ENCODE measurements at regions not wholly inside any gene's neighbourhood (a gene's known extent, or its start where the extent isn't known, plus 50 kb on each side); places are given as distances from the start of the nearest gene placed in this dataset.

DNA sequence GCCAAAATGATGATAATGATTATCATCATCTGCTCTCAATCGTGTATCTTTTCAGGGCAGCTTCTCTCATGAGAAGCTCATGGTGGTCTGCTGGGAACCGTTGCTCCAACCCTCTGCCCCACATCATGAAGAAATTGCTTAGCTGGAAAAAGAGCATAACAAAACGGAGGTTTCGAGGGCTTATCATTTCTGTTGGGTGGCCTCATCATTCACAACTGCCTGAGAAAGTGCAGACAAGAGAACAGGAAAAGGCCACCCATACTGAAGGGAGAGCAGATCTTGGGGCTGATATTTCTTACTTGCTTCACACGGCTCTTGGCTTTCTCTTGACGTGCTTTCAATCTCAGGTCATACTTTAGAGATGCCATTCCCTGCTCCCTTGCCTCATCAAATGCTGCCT, 471.6 kb downstream of the CD83 start:
- Histone ChIP-seq H3K9ac (ENCODE audit: control insufficient read depth, insufficient read depth, low read length) (no peak overlapping the region), H3K36me3 (ENCODE audit: control insufficient read depth in 2 of 2, insufficient read depth in 2 of 2, low read length in 1 of 2) (no peaks in the 10 kb centered on the region), H3K4me1 (ENCODE audit: control insufficient read depth, insufficient read depth, low read length) (no peaks in the 10 kb centered on the region), H3K4me2 (ENCODE audit: control insufficient read depth, insufficient read depth) (no peak overlapping the region), H3K27ac (ENCODE audit: control insufficient read depth, insufficient read depth) (no peak overlapping the region), H4K20me1 (ENCODE audit: control insufficient read depth, insufficient read depth) (no peaks in the 10 kb centered on the region), H3K9me3 (replicated peaks; ENCODE audit: control insufficient read depth, insufficient read depth, low read length) (no peaks in the 10 kb centered on the region), H3K79me2 (ENCODE audit: control insufficient read depth, insufficient read depth, low read length) (no peaks in the 10 kb centered on the region), H3K4me3 (no peak overlapping the region), H2AFZ (ENCODE audit: control insufficient read depth, low read depth, low read length) (no peak overlapping the region), H3K27me3 (replicated peaks in 1 of 2; ENCODE audit: control insufficient read depth in 2 of 2, insufficient read depth in 2 of 2, low read length in 1 of 2) (no peaks in the 10 kb centered on the region)
- TF ChIP-seq GATAD2B (conservative IDR thresholded peaks at IDR 0.05; ENCODE audit: low read depth) (no peak), SIX5 (IDR thresholded peaks at IDR 0.05; ENCODE audit: low read depth, low read length, severe bottlenecking) (no peak), BRCA1 (IDR thresholded peaks at IDR 0.05; ENCODE audit: low read depth, low read length) (no peak), HDAC6 (IDR thresholded peaks at IDR 0.05; ENCODE audit: unreplicated experiment) (no peak), DPF2 (IDR thresholded peaks at IDR 0.05) (no peak), LARP7 (IDR thresholded peaks at IDR 0.05) (no peak), CREM (IDR thresholded peaks at IDR 0.05; ENCODE audit: low read depth) (no peak)
- TF ChIP-seq, protein P1, sequence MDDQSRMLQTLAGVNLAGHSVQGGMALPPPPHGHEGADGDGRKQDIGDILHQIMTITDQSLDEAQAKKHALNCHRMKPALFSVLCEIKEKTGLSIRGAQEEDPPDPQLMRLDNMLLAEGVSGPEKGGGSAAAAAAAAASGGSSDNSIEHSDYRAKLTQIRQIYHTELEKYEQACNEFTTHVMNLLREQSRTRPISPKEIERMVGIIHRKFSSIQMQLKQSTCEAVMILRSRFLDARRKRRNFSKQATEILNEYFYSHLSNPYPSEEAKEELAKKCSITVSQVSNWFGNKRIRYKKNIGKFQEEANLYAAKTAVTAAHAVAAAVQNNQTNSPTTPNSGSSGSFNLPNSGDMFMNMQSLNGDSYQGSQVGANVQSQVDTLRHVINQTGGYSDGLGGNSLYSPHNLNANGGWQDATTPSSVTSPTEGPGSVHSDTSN (IDR thresholded peaks at IDR 0.05; ENCODE audit: insufficient replicate concordance, low read depth, low read length): no peak
- TF ChIP-seq, protein P2, sequence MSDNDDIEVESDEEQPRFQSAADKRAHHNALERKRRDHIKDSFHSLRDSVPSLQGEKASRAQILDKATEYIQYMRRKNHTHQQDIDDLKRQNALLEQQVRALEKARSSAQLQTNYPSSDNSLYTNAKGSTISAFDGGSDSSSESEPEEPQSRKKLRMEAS (IDR thresholded peaks at IDR 0.05; ENCODE audit: low read depth, low read length): no peak
- ChIA-PET POLR2A (no interaction called here), SMC1A (ENCODE audit: uncharacterized antibody, unreplicated experiment) (no interaction called here), RAD21 (ENCODE audit: unreplicated experiment) (no interaction called here), CTCF (no interaction called here)
- ATAC-seq (no peak), FAIRE-seq (no peak), DNase-seq (ENCODE audit: low read depth, low spot score) (no peak)
- intact Hi-C loops (cut with micrococcal nuclease; ENCODE audit: unreplicated experiment) (no loop called here), in situ Hi-C loops (cut with MboI) (no loop called here)
- BruUV-seq (replicated peaks): no TSS peak
- WGBS (ENCODE audit: insufficient coverage, insufficient replicate concordance, low lambda C conversion rate, missing lambda C conversion rate): 17% methylated on average over 6 of the region's 6 CpGs

All from GM12878 (cell line).